Immature natural killer cell (primary cell): ENCODE measurements at regions not wholly inside any gene's neighbourhood (a gene's known extent, or its start where the extent isn't known, plus 50 kb on each side); places are given as distances from the start of the nearest gene placed in this dataset.

Experiments used
- DNase-seq, 3 donors: peaks; one replicate each; pipeline ENCODE4 v3.0.0; 2022; ENCODE audit warnings: mixed read lengths in 1 of 3
- H3K27ac Mint-ChIP-seq, 6 donors: one replicate each; pipeline ENCODE4 v1.8.0; 2020; ENCODE audit warnings: mixed read lengths in 6 of 6, mild to moderate bottlenecking in 5 of 6, inconsistent platforms in 4 of 6, moderate library complexity in 3 of 6
- H3K27me3 Mint-ChIP-seq, 3 donors: one replicate each; pipeline ENCODE4 v1.8.0; 2020 to 2021; ENCODE audit warnings: low read depth in 3 of 3, mild to moderate bottlenecking in 3 of 3, mixed read lengths in 3 of 3, moderate library complexity in 3 of 3, inconsistent platforms in 1 of 3
- H3K36me3 Mint-ChIP-seq, 3 donors: one replicate each; pipeline ENCODE4 v1.8.0; 2020; ENCODE audit warnings: mixed read lengths in 3 of 3, inconsistent platforms in 2 of 3, mild to moderate bottlenecking in 2 of 3
- H3K4me1 Mint-ChIP-seq, 2 donors: one replicate each; pipeline ENCODE4 v1.8.0; 2020; ENCODE audit warnings: inconsistent platforms in 2 of 2, mild to moderate bottlenecking in 2 of 2, mixed read lengths in 2 of 2, moderate library complexity in 1 of 2
- H3K4me3 Mint-ChIP-seq, 5 donors: one replicate each; pipeline ENCODE4 v1.8.0; 2020; ENCODE audit warnings: mild to moderate bottlenecking in 5 of 5, mixed read lengths in 5 of 5, inconsistent platforms in 3 of 5, moderate library complexity in 3 of 5
- H3K9me3 Mint-ChIP-seq, 6 donors: one replicate each; pipeline ENCODE4 v1.8.0; 2020; ENCODE audit warnings: mild to moderate bottlenecking in 6 of 6, mixed read lengths in 6 of 6, inconsistent platforms in 4 of 6, moderate library complexity in 3 of 6

DNA sequence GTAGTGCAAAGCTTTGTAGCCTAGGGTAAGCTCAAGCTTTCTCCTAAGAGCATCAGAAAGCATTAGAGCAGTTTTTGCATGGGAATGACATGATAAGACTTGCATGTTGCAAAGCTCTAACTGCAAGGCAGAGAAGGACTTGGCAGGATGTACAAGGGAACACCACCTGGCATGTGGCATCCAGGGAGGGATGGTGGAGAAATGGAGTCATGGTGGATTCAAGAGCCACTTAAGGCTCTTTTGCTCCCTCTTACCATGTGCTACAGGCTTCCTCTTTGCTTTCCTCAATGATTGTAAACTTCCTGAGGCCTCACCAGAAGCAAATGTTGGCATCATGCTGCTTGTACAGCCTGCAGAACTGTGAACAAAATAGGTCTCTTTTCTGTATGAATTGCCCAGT is 266.0 kb downstream of the GLI2 start:
- H3K9me3 Mint-ChIP-seq = no peaks in the 10 kb centered on the region
- H3K4me3 Mint-ChIP-seq = no peak overlapping the region
- peaks cover 0 to 5% (median 0%) of the 10 kb centered on the region in 3 donors for H3K27me3 Mint-ChIP-seq
- H3K4me1 Mint-ChIP-seq = no peaks in the 10 kb centered on the region
- no peaks in the 10 kb centered on the region for H3K36me3 Mint-ChIP-seq
- DNase-seq = no peak
- no peak overlapping the region for H3K27ac Mint-ChIP-seq

DNA sequence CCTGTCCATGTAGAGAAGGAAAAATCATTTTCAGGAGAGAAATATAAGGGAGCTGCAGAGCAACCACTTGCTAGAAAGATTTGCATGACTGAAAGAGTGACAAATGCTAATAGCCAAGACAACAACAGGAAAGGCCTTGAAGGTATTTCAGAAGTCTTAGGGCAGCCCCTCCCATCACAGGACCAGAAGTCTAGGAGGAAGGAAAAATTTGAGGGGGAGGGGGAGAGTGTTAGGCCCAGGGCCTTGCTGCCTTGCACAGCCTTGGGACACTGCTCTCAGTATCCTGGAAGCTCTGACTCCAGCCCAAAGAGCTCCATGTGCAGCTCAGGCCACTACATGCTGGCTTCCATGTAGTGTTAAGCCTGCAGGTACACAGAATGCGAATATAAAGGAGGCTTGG is 266.9 kb downstream of the GLI2 start:
- Mint-ChIP-seq H3K27ac (no peak overlapping the region), H3K27me3 (peaks cover 0 to 5% (median 0%) of the 10 kb centered on the region in 3 donors)
- no peak for DNase-seq

DNA sequence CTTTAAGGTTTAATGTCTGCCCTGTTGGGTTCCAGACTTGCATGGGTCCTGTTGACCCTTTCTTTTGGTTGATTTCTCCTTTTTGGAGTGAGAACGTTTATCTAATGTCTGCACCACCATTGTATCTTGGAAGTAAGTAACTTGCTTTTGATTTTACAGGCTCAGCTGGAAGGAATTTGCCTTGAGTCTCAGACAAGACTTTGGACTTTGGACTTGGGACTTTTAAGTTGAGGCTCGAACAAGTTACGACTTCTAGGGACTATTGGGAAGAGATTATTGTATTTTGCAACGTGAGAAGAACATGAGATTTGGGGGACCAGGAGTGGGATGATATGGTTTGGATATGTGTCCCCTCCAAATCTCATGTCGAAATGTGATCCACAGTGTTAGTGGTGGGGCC is 267.7 kb downstream of the GLI2 start:
- Mint-ChIP-seq H3K27ac (no peak overlapping the region), H3K27me3 (peaks cover 0 to 3% (median 0%) of the 10 kb centered on the region in 3 donors), H3K9me3 (peaks cover 0 to 4% (median 0%) of the 10 kb centered on the region in 6 donors), H3K36me3 (no peaks in the 10 kb centered on the region), H3K4me3 (no peak overlapping the region), H3K4me1 (no peaks in the 10 kb centered on the region)
- no peak for DNase-seq

More for the DNA sequence above, 266.9 kb downstream of the GLI2 start:
- H3K9me3 Mint-ChIP-seq = peaks cover 0 to 2% (median 0%) of the 10 kb centered on the region in 6 donors
- H3K36me3 Mint-ChIP-seq = no peaks in the 10 kb centered on the region
- no peaks in the 10 kb centered on the region for H3K4me1 Mint-ChIP-seq
- H3K4me3 Mint-ChIP-seq = no peak overlapping the region

DNA sequence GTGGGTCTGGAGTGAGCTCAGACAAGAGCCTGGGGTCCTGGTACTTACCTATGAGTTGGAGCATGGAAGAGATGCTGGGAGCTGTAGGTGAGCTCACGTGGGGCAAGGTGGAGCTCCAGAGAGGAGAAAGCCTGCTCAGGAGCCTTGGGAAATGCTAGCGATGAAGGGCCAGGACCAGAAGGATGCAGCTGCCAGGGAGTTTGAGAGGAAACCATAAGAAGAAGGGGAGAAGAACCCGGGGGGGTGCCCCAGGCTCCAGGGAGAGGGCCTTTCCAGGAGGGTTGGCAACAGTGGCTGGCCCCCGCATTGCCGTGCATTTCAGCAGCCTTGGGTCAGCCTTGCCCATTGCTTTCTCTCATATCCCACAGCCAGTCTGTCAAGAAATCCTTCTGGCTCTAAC is 268.7 kb downstream of the GLI2 start:
- no peak overlapping the region for H3K4me3 Mint-ChIP-seq
- H3K9me3 Mint-ChIP-seq = peaks cover 0 to 5% (median 0%) of the 10 kb centered on the region in 6 donors
- no peaks in the 10 kb centered on the region for H3K36me3 Mint-ChIP-seq
- no peak for DNase-seq
- peaks cover 0 to 3% (median 0%) of the 10 kb centered on the region in 3 donors for H3K27me3 Mint-ChIP-seq
- H3K4me1 Mint-ChIP-seq = no peaks in the 10 kb centered on the region
- no peak overlapping the region for H3K27ac Mint-ChIP-seq

DNA sequence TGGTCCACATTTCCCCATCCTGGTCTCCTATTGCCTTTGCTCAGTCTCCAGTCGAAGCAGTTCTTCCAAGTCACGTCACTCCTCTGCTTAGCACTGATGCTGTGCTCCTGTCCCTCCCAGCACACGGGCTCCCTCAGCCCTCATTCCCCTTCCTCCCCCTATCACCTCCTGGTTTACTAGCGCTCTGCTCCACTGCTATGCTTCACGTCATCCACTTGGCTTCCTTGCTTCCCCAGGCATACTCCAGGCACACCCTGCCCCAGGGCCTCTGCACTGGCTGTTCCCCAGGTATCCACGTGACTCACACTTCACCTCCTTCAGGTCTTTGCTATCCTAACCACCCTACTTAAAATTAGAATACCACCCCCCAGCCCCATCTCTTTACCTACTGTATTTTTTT is 269.3 kb downstream of the GLI2 start:
- H3K27ac Mint-ChIP-seq = no peak overlapping the region
- H3K27me3 Mint-ChIP-seq = peaks cover 0 to 3% (median 0%) of the 10 kb centered on the region in 3 donors
- no peak overlapping the region for H3K4me3 Mint-ChIP-seq
- H3K4me1 Mint-ChIP-seq = no peaks in the 10 kb centered on the region
- no peak for DNase-seq
- H3K9me3 Mint-ChIP-seq = peaks cover 0 to 5% (median 0%) of the 10 kb centered on the region in 6 donors
- no peaks in the 10 kb centered on the region for H3K36me3 Mint-ChIP-seq

DNA sequence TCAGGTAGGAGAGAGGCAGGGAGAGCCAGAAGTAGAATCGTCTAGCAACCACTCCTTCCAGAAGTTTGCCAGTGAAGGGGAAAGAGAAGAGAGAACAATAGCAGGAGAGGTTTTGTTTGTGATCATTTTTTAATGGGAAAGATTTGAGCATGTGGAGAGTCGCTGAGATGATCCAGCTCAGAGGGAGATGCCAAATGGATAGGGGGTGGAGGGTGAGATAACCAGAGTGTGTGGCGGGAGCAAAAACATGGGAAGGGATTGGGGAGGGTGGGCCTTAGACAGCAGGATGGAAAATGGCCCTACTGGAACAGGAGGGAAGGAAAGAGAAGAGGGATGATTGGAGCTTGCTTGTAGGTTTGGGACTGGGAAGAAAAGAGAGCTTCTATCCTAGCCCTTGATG is 269.8 kb downstream of the GLI2 start:
- H3K36me3 Mint-ChIP-seq = no peaks in the 10 kb centered on the region
- no peak overlapping the region for H3K4me3 Mint-ChIP-seq
- no peaks in the 10 kb centered on the region for H3K4me1 Mint-ChIP-seq
- peaks cover 0 to 2% (median 0%) of the 10 kb centered on the region in 3 donors for H3K27me3 Mint-ChIP-seq
- peaks cover 0 to 5% (median under 1%) of the 10 kb centered on the region in 6 donors for H3K9me3 Mint-ChIP-seq
- no peak overlapping the region for H3K27ac Mint-ChIP-seq
- no peak for DNase-seq

DNA sequence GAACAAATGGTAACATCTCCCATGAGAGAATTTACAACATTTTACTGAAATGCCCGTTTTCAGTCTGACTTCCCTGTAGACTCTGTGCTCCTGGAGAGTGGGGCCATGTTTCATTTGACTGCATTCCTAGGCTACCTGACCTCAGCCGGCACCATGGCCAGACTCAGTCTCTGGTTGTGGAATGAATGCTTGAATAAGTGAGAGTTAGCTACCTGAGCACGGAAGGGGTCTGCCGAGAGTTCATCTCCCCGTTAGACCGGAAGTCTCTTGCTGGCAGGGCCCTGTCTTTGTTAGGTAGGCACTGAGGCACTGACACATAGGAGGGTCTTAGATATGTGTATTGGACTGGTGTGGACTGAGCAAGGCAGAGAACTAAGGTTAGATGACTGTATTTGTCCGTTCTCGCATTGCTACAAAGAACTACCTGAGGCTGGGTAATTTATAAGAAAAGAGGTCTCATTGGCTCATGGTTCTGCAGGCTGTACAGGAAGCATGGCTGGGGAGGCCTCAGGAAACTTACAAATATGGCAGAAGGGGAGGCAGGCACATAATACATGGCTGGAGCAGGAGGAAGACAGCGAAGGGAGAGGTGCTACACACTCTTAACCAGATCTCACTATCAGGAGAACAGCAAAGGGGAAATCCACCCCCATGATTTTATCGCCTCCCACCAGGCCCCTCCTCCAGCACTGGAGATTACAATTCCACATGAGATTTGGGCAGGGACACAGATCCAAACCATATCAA is 271.2 kb downstream of the GLI2 start:
- no peak overlapping the region for H3K4me3 Mint-ChIP-seq
- DNase-seq = no peak
- no peaks in the 10 kb centered on the region for H3K36me3 Mint-ChIP-seq
- H3K27me3 Mint-ChIP-seq = peaks cover 3% of the 10 kb centered on the region in 3 donors
- peaks cover 0 to 5% (median 2%) of the 10 kb centered on the region in 6 donors for H3K9me3 Mint-ChIP-seq
- H3K27ac Mint-ChIP-seq = no peak overlapping the region
- no peaks in the 10 kb centered on the region for H3K4me1 Mint-ChIP-seq

DNA sequence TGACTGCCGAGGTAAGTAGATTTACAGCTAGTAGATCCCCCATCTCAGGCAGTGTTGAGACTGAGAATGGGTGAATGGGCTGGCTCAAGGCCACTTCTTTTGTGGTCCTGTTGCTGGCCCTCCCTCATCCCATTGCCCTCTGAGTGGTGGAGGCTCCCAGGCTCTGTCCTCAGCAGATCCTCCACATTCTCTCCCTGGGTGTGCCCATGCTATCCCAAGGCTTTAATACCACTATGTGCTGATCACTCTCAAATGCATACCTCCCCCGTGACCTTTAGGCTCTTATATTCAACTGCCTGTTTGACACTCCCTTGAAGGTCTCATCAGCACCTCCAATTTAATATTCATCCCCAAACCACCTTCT is 271.8 kb downstream of the GLI2 start:
- H3K9me3 Mint-ChIP-seq = peaks cover 0 to 5% (median 2%) of the 10 kb centered on the region in 6 donors
- H3K4me3 Mint-ChIP-seq = no peak overlapping the region
- no peak for DNase-seq
- no peaks in the 10 kb centered on the region for H3K36me3 Mint-ChIP-seq
- H3K27ac Mint-ChIP-seq = no peak overlapping the region
- H3K27me3 Mint-ChIP-seq = peaks cover 3% of the 10 kb centered on the region in 3 donors
- H3K4me1 Mint-ChIP-seq = no peaks in the 10 kb centered on the region

DNA sequence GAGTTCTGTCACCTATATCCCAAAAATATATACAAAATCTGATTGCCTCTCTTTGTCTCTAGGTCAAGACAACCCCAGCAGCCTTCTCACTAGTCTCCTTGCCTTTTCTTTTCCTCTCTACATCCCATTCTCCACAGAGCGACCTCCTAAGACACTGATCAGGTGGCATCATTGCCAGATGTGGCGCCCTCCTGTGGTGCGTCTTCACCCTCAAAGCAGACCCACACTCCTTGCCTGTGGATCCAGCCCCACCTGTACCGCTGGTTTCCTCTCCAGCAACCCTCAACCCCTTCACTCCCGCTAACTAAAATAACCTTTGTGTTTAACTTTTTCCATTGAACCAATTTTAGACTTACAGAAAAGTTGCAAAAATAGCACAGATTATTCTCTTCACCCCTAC is 273.3 kb downstream of the GLI2 start:
- Mint-ChIP-seq H3K36me3 (no peaks in the 10 kb centered on the region), H3K27ac (no peak overlapping the region), H3K9me3 (peaks cover 0 to 5% (median 3%) of the 10 kb centered on the region in 6 donors), H3K27me3 (peaks cover 3 to 5% (median 3%) of the 10 kb centered on the region in 3 donors), H3K4me3 (no peak overlapping the region), H3K4me1 (no peaks in the 10 kb centered on the region)
- DNase-seq = no peak

DNA sequence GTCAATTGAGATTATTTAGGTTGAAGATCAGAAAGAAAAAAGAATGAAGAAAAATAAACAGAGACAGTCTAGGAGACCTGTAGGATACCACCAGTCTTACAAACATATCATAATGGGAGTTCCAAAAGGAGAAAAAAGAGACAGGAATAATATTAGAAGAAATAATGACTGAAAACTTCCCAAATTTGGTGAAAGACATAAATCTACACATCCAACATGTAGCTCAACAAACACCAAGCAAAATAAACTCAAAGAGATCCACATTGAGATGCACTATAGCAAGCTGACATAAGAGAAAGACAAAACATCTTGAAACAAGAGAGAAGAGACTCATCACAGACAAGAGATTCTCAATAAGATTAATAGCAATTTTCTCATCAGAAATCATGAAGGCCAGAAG is 274.0 kb downstream of the TFCP2L1 start:
- Mint-ChIP-seq H3K4me1 (no peaks in the 10 kb centered on the region), H3K9me3 (peaks cover 0 to 5% (median 3%) of the 10 kb centered on the region in 6 donors), H3K36me3 (no peaks in the 10 kb centered on the region), H3K27ac (no peak overlapping the region), H3K4me3 (no peak overlapping the region), H3K27me3 (peaks cover 3 to 5% (median 3%) of the 10 kb centered on the region in 3 donors)
- DNase-seq = no peak

DNA sequence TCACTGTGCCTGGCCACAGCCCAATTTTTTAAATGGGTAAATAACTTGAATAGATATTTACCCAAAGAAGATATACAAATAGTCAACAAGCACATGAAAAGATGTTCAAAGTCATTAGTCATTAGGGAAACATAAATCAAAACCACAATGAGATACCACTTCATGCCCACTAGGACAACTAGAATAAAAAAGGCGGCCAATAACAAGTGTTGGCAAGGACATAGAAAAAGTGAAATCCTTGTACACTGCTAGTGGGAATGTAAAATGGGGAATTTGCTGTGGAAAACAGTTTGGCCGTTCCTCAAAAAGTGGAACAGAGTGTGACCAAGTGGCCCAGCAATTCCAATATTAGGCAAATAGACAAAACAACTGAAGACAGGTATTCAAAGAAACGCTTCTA is 270.1 kb downstream of the TFCP2L1 start:
- DNase-seq = no peak
- Mint-ChIP-seq H3K4me3 (no peak overlapping the region), H3K9me3 (peaks cover 0 to 5% (median 1%) of the 10 kb centered on the region in 6 donors), H3K27ac (no peak overlapping the region), H3K27me3 (peaks cover 1 to 6% (median 5%) of the 10 kb centered on the region in 3 donors), H3K36me3 (no peaks in the 10 kb centered on the region), H3K4me1 (no peaks in the 10 kb centered on the region)

DNA sequence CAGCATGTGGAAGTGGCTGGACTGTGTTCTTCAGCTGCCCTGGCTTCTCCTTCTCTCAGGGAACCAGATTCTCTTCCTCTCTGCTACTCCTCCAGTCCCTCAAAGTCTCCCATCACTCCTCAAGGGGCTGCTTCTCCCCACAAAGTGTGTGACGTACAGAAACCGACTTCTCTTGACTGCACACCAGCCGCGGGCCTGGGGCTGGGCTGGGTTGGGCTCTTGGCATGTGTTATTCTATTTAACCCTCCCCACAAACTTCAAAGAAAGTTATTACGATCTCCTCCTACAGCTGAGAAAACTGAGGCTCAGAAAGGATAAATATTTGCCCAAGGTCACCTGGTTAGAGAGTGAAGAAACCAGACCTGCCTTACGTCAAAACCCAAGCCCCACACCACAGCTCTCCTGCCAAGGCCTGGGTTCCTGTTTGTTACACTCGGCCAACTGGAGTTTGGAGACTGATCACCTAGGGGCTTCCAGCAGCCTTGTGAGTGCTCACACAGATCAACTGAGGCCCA is 269.0 kb downstream of the TFCP2L1 start:
- H3K27me3 Mint-ChIP-seq = peaks cover 1 to 5% (median 3%) of the 10 kb centered on the region in 3 donors
- no peaks in the 10 kb centered on the region for H3K4me1 Mint-ChIP-seq
- H3K27ac Mint-ChIP-seq = no peak overlapping the region
- no peak for DNase-seq
- H3K9me3 Mint-ChIP-seq = peaks cover 0 to 5% (median 0%) of the 10 kb centered on the region in 6 donors
- no peak overlapping the region for H3K4me3 Mint-ChIP-seq
- no peaks in the 10 kb centered on the region for H3K36me3 Mint-ChIP-seq

DNA sequence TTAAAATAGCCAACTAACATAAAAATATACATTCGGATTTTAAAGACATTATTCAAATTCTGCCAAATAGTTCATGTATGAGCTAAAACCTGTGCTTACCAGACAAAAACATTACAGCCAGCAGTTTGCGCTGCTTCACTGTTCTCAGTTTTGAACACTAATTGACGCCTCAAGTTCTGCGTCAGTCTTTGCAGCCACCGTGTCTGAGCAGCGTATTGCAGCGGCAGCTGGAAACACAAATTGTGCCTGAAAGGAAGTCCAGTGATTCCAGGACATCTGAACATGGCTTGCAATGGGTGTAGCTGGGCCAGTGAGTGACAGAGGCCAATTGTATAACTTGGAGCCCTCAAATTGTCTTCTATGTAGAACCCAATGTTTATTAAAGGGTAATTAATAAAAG is 267.6 kb downstream of the TFCP2L1 start:
- peaks cover 0 to 5% (median 0%) of the 10 kb centered on the region in 6 donors for H3K9me3 Mint-ChIP-seq
- no peak overlapping the region for H3K4me3 Mint-ChIP-seq
- H3K27me3 Mint-ChIP-seq = peaks cover 0 to 3% (median 3%) of the 10 kb centered on the region in 3 donors
- no peak for DNase-seq
- no peaks in the 10 kb centered on the region for H3K36me3 Mint-ChIP-seq
- H3K27ac Mint-ChIP-seq = no peak overlapping the region
- H3K4me1 Mint-ChIP-seq = no peaks in the 10 kb centered on the region

DNA sequence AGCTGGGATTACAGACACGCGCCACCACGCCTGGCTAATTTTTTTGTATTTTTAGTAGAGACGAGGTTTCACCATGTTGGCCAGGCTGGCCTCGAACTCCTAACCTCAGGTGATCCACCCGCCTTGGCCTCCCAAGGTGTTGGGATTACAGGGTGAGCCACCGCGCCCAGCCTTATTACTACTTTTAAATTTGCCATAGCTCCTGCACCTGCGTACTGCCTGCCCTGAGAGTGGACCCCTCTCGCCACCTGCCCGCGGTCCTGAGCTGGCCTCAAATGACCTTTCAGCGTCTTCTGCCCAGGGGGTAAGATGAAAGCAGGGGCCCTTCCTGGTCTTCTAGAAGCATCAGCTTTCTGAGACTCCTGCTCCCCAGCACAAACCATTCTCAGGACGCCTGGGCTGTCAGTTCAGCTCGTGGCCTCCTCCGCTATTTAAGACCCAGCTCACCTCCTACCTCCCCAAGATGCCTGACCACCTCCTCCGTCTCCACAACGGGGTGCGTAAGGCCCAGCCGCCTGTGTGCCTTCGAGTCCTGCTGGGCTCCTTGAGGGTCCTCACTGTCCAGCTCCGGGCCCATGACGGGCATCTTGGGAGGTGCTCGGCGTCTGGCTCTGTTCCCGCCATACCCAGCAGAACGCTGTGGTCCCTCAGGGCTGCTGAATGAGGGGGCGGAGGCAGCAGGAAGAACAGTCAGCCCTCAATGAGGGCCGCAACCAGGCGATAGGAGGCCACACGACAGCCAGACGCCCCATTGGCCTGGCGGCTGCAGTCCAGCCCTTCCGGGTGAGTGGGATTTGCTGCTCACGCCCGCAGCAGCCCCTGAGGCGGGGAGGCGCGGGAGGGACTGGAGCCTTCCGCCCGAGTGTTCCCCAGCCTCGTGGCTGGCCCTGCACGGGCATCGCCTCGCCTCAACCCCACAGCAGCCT is 266.6 kb downstream of the TFCP2L1 start:
- Mint-ChIP-seq H3K27ac (no peak overlapping the region), H3K4me1 (no peaks in the 10 kb centered on the region), H3K9me3 (peaks cover 0 to 5% (median 0%) of the 10 kb centered on the region in 6 donors), H3K27me3 (peaks cover 0 to 3% (median 0%) of the 10 kb centered on the region in 3 donors), H3K4me3 (no peak overlapping the region), H3K36me3 (no peaks in the 10 kb centered on the region)
- no peak for DNase-seq
